GM10266 (cell line): ENCODE measurements at regions not wholly inside any gene's neighbourhood (a gene's known extent, or its start where the extent isn't known, plus 50 kb on each side); places are given as distances from the start of the nearest gene placed in this dataset.

Source experiments
- DNase-seq: peaks from one replicate; pipeline ENCODE4 v3.0.0; 2012; ENCODE audit errors: extremely low spot score
- CTCF ChIP-seq: IDR thresholded peaks from 2 replicates; pipeline ENCODE4 v1.5.1; 2012; ENCODE audit warnings: mild to moderate bottlenecking, low read depth; ENCODE audit not compliant: control insufficient read depth, insufficient read depth; ENCODE audit errors: missing control alignments

GRCh38 chr6:40015530-40015929 lies 81.3 kb upstream of the MOCS1 start:
- no peak for TF ChIP-seq CTCF
- DNase-seq, result no peak

GRCh38 chr6:40011844-40012243 lies 77.6 kb upstream of the MOCS1 start:
- no peak for TF ChIP-seq CTCF
- DNase-seq, result no peak

GRCh38 chr6:40000964-40001515 lies 66.8 kb upstream of the MOCS1 start:
- no peak for DNase-seq
- TF ChIP-seq CTCF, result no peak

- DNase-seq, result no peak
- TF ChIP-seq CTCF, result no peak
These were observed 65.0 kb upstream of the MOCS1 start for GRCh38 chr6:39999006-39999867.

- no peak for TF ChIP-seq CTCF
- no peak for DNase-seq
These were observed 63.9 kb upstream of the MOCS1 start for GRCh38 chr6:39998126-39998525.

GRCh38 chr6:39997101-39997635 lies 62.9 kb upstream of the MOCS1 start:
- no peak for DNase-seq

More at GRCh38 chr6:39997101-39997635, 62.9 kb upstream of the MOCS1 start:
- TF ChIP-seq CTCF, result no peak
